ENCODE measurements at regions not wholly inside any gene's neighbourhood (a gene's known extent, or its start where the extent isn't known, plus 50 kb on each side); places are given as distances from the start of the nearest gene placed in this dataset.
"Not testable (repeated sequence)": the region's sequence is repeated elsewhere in the genome, so short reads cannot be mapped to it uniquely, and the experiment has no call there.

GRCh38 chr6:26234421-26235301, 130.3 kb upstream of the BTN3A2 start:
- DNase-seq (ENCODE audit: low spot score): peak; percentile 75

GRCh38 chr6:26235302-26235670, 129.7 kb upstream of the BTN3A2 start:
- DNase-seq (ENCODE audit: low spot score): no peak

GRCh38 chr6:26239415-26239814, 125.6 kb upstream of the BTN3A2 start:
- not testable (repeated sequence) for DNase-seq (ENCODE audit: low spot score)

GRCh38 chr6:26240157-26241032, 124.6 kb upstream of the BTN3A2 start:
- DNase-seq (ENCODE audit: low spot score): peak; percentile 75

GRCh38 chr6:26241033-26241895, 123.7 kb upstream of the BTN3A2 start:
- no peak for DNase-seq (ENCODE audit: low spot score)

GRCh38 chr6:26243132-26243531, 121.9 kb upstream of the BTN3A2 start:
- no peak for DNase-seq (ENCODE audit: low spot score)

- no peak for DNase-seq (ENCODE audit: low spot score)
Observed at GRCh38 chr6:26243752-26244151, 121.2 kb upstream of the BTN3A2 start.

- no peak for DNase-seq (ENCODE audit: low spot score)
Observed at GRCh38 chr6:26246058-26246457, 118.9 kb upstream of the BTN3A2 start.

GRCh38 chr6:26246553-26246952, 118.4 kb upstream of the BTN3A2 start:
- DNase-seq (ENCODE audit: low spot score): no peak

GRCh38 chr6:26249707-26249956, 115.4 kb upstream of the BTN3A2 start:
- DNase-seq (ENCODE audit: low spot score): no peak

- DNase-seq (ENCODE audit: low spot score): peak; percentile 50
Observed at GRCh38 chr6:26249957-26250697, 114.9 kb upstream of the BTN3A2 start.

GRCh38 chr6:26250698-26251044, 114.3 kb upstream of the BTN3A2 start:
- DNase-seq (ENCODE audit: low spot score): peak; percentile 35

GRCh38 chr6:26251354-26252076, 113.5 kb upstream of the BTN3A2 start:
- DNase-seq (ENCODE audit: low spot score): peak; percentile 81

- DNase-seq (ENCODE audit: low spot score): no peak
Observed at GRCh38 chr6:26252077-26252472, 112.9 kb upstream of the BTN3A2 start.

- no peak for DNase-seq (ENCODE audit: low spot score)
Observed at GRCh38 chr6:26254724-26255123, 110.3 kb upstream of the BTN3A2 start.

- no peak for DNase-seq (ENCODE audit: low spot score)
Observed at GRCh38 chr6:26257272-26257671, 107.7 kb upstream of the BTN3A2 start.

- DNase-seq (ENCODE audit: low spot score): no peak
Observed at GRCh38 chr6:26258212-26258977, 106.6 kb upstream of the BTN3A2 start.

GRCh38 chr6:26260110-26260637, 104.8 kb upstream of the BTN3A2 start:
- no peak for DNase-seq (ENCODE audit: low spot score)

- no peak for DNase-seq (ENCODE audit: low spot score)
Observed at GRCh38 chr6:26260725-26261490, 104.1 kb upstream of the BTN3A2 start.

Data from GM03348 (cell line).